ENCODE measurements at regions not wholly inside any gene's neighbourhood (a gene's known extent, or its start where the extent isn't known, plus 50 kb on each side); places are given as distances from the start of the nearest gene placed in this dataset.

DNA sequence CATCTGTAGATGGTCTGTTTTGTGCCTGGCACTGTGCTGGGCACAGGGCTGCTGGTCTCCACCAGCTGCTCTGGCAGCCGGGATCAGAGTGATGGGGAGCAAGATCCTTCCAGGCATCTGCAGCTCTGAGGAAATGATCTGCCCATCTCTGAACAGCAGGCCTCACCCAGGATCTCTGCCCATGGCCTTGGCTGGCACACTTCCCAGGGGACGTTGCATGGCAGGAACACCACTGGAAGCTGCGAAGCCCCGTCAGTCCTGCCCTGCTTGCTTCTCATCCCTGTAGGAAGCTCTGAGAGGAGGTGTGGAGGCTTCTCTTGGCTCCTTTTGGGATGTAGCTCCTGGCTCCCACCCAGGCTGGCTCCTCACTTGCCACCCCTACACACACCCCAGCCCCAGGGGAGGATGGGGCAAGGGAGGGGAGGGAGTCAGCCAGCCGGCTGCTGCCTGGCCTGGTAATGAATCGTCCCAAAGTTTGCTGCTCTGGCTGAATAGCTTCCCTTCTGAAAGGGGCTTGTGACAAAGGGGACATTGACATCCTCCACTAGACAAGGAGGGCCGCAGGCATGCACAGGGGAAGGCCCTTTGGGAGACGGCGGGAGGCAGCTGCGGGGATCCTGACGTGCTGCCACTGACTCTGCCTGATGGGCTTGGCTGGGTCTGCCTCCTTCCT is 108.9 kb downstream of the VEGFA start:
- DNase-seq (ENCODE audit: low read depth), result no peak
- H3K4me3 ChIP-seq (ENCODE audit: control insufficient read depth, low read depth, low read length), result no peak overlapping the region
- TF ChIP-seq, protein P1, sequence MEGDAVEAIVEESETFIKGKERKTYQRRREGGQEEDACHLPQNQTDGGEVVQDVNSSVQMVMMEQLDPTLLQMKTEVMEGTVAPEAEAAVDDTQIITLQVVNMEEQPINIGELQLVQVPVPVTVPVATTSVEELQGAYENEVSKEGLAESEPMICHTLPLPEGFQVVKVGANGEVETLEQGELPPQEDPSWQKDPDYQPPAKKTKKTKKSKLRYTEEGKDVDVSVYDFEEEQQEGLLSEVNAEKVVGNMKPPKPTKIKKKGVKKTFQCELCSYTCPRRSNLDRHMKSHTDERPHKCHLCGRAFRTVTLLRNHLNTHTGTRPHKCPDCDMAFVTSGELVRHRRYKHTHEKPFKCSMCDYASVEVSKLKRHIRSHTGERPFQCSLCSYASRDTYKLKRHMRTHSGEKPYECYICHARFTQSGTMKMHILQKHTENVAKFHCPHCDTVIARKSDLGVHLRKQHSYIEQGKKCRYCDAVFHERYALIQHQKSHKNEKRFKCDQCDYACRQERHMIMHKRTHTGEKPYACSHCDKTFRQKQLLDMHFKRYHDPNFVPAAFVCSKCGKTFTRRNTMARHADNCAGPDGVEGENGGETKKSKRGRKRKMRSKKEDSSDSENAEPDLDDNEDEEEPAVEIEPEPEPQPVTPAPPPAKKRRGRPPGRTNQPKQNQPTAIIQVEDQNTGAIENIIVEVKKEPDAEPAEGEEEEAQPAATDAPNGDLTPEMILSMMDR (conservative IDR thresholded peaks at IDR 0.05; ENCODE audit: control insufficient read depth, insufficient read depth, low read depth, low read length), result no peak

DNA sequence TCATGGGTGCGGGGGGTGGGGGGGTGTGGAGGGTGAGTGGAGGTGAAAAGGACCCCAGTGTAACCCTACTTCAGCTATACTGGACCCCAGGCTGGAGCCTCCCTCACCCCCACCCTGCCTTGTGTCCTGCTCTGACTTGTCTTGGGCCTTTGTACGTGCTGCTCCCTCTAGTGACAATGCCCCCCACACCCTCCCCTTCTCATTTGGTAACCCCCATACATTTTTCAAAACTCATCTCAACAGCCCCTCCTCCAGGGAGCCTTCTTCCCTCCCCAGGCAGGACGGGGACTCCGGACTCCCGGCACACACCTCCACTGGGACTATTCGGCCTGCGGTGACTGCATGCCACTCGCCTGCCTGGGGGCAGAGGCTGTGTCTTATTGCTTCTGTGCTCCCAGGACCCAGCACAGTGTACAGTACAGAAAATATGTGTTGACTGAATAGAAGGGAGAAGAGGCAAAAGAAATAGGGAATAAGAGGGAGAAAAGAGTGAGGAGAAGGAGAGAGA is 108.2 kb downstream of the VEGFA start:
- DNase-seq (ENCODE audit: low read depth), result no peak
- TF ChIP-seq, protein P1 (conservative IDR thresholded peaks at IDR 0.05; ENCODE audit: control insufficient read depth, insufficient read depth, low read depth, low read length), result no peak
- H3K4me3 ChIP-seq (ENCODE audit: control insufficient read depth, low read depth, low read length), result no peak overlapping the region

DNA sequence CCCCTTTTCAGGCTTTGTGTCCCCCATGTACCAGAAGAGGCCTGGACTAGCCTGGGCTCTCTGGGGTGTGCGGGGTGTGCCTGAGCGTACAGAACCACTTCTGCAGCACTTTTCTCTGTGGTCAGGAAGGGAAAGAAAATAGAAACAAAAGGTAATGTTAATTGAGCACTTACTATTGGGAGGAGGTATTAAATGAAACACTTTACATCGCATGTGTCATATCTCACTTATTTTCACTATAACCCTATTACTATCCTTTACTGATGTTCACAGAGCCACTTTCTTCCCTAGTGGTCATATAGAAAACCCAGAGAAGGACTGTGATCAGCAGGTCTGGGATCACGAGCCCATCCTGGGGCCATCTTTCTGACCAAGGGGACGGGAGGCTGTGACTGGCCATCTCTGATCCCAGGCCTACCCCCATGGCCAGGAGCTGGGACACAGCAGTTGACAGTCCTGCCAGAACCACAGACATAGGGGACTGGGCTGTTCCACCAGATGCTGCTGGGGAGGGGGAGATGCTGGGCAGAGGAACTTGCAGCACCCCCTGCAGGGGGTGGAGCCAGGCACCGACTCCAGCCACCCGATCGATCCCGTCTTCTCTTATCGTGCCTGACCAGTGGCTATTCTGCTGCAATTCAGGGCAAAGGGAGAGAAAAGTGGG is 107.6 kb downstream of the VEGFA start:
- TF ChIP-seq, protein P1 (conservative IDR thresholded peaks at IDR 0.05; ENCODE audit: control insufficient read depth, insufficient read depth, low read depth, low read length), result no peak
- H3K4me3 ChIP-seq (ENCODE audit: control insufficient read depth, low read depth, low read length), result no peak overlapping the region
- no peak for DNase-seq (ENCODE audit: low read depth)

DNA sequence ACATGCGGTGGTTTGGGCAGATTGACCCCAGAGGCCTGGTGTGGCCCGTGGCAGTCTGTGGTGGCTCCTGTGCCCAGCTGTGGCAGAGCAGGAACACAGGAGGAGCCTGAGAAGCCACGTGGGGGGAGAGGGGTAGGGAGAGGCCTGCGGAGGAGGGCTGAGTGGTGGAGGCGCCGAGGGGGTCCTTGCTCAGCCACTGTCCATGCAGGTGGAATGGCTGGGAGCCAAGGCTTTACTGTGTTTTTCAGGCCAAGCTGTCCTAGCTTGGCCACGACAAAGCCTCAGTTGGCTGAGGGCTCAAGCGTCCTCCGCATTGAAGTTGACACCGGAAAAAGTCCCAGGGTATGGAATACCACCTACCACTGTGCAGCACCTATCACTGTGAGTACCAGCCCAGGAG is 107.0 kb downstream of the VEGFA start:
- TF ChIP-seq, protein P1 (conservative IDR thresholded peaks at IDR 0.05; ENCODE audit: control insufficient read depth, insufficient read depth, low read depth, low read length), result no peak
- DNase-seq (ENCODE audit: low read depth), result no peak
- no peak overlapping the region for H3K4me3 ChIP-seq (ENCODE audit: control insufficient read depth, low read depth, low read length)

DNA sequence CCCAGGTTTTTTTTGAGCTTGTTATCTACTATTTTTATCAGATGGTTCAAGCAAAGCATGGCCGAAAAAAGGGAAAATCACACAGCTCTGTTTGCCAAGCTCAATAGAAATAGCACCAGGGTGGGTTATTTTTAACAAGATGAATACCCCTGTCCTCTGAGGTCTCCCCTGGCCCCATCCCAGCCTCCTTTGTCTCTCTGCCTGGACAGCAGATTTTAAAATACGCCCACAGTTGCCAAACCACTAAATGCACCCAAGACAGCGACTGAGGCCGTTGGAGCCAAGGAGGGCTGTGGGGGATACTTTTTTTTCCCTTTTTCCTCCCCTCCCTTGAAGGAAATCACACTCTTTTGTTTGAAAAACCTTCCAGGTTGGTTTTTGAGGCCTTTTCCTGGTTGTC is 106.6 kb downstream of the VEGFA start:
- TF ChIP-seq, protein P1 (conservative IDR thresholded peaks at IDR 0.05; ENCODE audit: control insufficient read depth, insufficient read depth, low read depth, low read length), result no peak
- no peak overlapping the region for H3K4me3 ChIP-seq (ENCODE audit: control insufficient read depth, low read depth, low read length)
- DNase-seq (ENCODE audit: low read depth), result no peak

DNA sequence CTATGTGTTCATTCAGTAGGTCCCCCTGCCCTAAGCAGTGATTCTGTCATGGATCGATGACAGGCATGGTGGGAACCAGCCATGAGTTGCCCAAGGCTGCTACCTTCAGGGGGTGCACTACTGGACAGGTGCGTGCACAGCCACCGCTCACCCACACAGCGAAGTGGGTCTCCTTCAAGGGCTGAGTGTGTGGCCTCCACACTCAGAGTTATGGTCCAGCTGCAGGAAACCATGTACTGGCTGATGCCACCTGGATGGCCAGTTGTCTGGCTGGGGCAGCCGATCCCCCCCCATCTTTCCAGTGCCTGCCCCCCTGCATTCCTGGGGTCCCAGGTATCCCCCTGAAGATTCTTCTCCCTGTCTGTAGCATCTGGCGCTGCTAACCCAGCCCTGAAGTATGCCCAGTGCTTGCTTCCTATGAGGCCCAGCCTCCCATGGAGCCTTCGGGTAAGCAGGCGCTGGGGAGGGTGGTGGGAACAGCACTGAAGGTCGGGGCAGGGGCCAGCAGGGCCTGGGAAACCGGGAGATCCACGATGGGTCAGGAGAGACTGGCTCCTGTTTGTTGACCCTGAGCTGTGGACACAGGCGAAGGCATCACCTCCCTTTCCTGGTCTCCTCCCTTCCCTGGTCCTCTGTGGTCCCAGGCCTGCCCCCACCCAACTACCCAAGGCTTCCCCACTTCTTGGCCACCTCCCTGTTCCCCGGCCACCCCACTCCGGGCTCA is 106.0 kb downstream of the VEGFA start:
- TF ChIP-seq, protein P1 (conservative IDR thresholded peaks at IDR 0.05; ENCODE audit: control insufficient read depth, insufficient read depth, low read depth, low read length), result no peak
- H3K4me3 ChIP-seq (ENCODE audit: control insufficient read depth, low read depth, low read length), result no peak overlapping the region
- no peak for DNase-seq (ENCODE audit: low read depth)
